ENCODE measurements at regions not wholly inside any gene's neighbourhood (a gene's known extent, or its start where the extent isn't known, plus 50 kb on each side); places are given as distances from the start of the nearest gene placed in this dataset.

DNA sequence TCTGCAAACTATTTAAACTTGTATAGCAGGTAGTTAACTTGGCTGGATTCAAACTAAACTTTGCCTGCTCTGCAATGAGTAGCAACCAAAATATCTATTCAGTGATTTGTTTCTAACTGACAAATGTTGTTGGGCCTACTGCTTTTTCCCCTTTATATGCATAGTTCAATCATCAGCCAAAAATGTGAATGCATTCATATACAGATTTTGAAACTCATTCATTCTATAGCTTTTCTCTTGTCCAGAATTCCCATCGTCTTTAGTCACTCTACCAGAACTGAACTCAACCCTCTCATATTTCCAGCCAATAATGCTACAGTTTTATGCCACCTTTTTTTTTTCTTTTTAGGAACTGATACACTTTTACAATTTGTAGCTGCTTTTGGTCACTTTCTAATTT is 599.8 kb downstream of the RPL10L start:
- H3K4me1 ChIP-seq (ENCODE audit: control insufficient read depth in 4 of 4, insufficient read depth in 4 of 4, low read length in 3 of 4) = no peaks in the 10 kb centered on the region
- no peaks in the 10 kb centered on the region for H3K27me3 ChIP-seq (ENCODE audit: control insufficient read depth in 4 of 4, insufficient read depth in 4 of 4, low read length in 3 of 4)
- TF ChIP-seq FOXA2 (IDR thresholded peaks at IDR 0.05) = no peak
- no peak for DNase-seq (ENCODE audit: low spot score)
- no peak overlapping the region for H3K27ac ChIP-seq (ENCODE audit: low read depth in 1 of 2, low read length in 2 of 2)
- 79% methylated on average over 1 of the region's 1 CpG for WGBS
- no peaks in the 10 kb centered on the region for H3K36me3 ChIP-seq (ENCODE audit: control insufficient read depth in 4 of 4, insufficient read depth in 3 of 4, low read depth in 1 of 4, low read length in 3 of 4)
- no peak overlapping the region for H3K9ac ChIP-seq (ENCODE audit: low read depth in 1 of 2, low read length in 2 of 2)
- H3K4me3 ChIP-seq (ENCODE audit: low read depth in 1 of 3, low read length in 3 of 3) = no peak overlapping the region
- no peaks in the 10 kb centered on the region for H3K9me3 ChIP-seq (ENCODE audit: control insufficient read depth in 4 of 4, low read length in 3 of 4)

DNA sequence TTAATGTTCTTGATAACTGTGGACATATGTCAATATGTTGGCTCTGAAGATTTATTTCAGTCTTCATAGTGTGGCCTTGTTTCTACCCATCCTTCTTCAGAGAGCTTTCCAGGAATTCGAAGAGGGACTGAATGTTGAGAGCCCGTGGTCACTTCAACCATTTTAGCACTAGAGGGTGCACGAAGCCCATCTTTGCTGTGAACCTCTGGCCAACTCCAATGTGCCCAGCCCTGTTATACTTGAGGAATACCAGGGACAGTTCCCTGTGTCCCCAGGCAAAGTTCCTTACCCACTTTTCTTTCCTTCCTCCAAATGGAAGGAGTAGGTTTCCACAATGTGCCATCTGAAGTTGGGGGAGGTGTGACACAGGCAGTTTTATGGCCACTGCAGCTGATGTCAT is 603.5 kb downstream of the RPL10L start:
- Histone ChIP-seq H3K36me3 (ENCODE audit: control insufficient read depth in 4 of 4, insufficient read depth in 3 of 4, low read depth in 1 of 4, low read length in 3 of 4) (no peaks in the 10 kb centered on the region), H3K4me3 (ENCODE audit: low read depth in 1 of 3, low read length in 3 of 3) (no peak overlapping the region), H3K9me3 (ENCODE audit: control insufficient read depth in 4 of 4, low read length in 3 of 4) (no peaks in the 10 kb centered on the region), H3K27me3 (ENCODE audit: control insufficient read depth in 4 of 4, insufficient read depth in 4 of 4, low read length in 3 of 4) (no peaks in the 10 kb centered on the region), H3K4me1 (ENCODE audit: control insufficient read depth in 4 of 4, insufficient read depth in 4 of 4, low read length in 3 of 4) (no peaks in the 10 kb centered on the region), H3K9ac (ENCODE audit: low read depth in 1 of 2, low read length in 2 of 2) (no peak overlapping the region), H3K27ac (ENCODE audit: low read depth in 1 of 2, low read length in 2 of 2) (no peak overlapping the region)
- DNase-seq (ENCODE audit: low spot score) = no peak
- TF ChIP-seq RAD21 (IDR thresholded peaks at IDR 0.05) (peak in 1 of 2 donors; percentile 57), YY1 (IDR thresholded peaks at IDR 0.05) (no peak)
- WGBS = 26% methylated on average over 3 of the region's 3 CpGs

DNA sequence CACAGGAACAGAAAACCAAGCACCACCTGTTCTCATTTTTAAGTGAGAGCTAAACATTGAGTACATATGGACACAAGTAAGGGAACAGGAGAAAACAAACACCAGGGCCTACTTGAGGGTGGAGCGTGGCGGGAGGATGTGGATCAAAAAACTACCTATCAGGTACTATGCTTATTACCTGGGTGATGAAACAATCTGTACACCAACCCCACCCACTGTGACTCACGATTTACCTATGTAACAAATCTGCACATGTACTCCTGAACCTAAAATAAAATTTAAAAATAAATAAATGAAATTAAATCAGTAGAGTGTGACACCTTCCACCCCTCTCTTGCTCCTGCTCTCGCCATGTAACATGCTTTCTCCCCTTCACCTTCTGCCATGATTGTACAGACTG is 615.5 kb downstream of the RPL10L start:
- H3K4me1 ChIP-seq (ENCODE audit: control insufficient read depth in 4 of 4, insufficient read depth in 4 of 4, low read length in 3 of 4) = no peaks in the 10 kb centered on the region
- H3K27ac ChIP-seq (ENCODE audit: low read depth in 1 of 2, low read length in 2 of 2) = no peak overlapping the region
- no peak for DNase-seq (ENCODE audit: low spot score)
- TF ChIP-seq GABPA (IDR thresholded peaks at IDR 0.05 in 1 of 2, conservative IDR thresholded peaks at IDR 0.05 in 1 of 2) = no peak
- TF ChIP-seq, protein P1, sequence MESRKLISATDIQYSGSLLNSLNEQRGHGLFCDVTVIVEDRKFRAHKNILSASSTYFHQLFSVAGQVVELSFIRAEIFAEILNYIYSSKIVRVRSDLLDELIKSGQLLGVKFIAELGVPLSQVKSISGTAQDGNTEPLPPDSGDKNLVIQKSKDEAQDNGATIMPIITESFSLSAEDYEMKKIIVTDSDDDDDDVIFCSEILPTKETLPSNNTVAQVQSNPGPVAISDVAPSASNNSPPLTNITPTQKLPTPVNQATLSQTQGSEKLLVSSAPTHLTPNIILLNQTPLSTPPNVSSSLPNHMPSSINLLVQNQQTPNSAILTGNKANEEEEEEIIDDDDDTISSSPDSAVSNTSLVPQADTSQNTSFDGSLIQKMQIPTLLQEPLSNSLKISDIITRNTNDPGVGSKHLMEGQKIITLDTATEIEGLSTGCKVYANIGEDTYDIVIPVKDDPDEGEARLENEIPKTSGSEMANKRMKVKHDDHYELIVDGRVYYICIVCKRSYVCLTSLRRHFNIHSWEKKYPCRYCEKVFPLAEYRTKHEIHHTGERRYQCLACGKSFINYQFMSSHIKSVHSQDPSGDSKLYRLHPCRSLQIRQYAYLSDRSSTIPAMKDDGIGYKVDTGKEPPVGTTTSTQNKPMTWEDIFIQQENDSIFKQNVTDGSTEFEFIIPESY (IDR thresholded peaks at IDR 0.05) = no peak
- no peak overlapping the region for H3K9ac ChIP-seq (ENCODE audit: low read depth in 1 of 2, low read length in 2 of 2)
- no peaks in the 10 kb centered on the region for H3K9me3 ChIP-seq (ENCODE audit: control insufficient read depth in 4 of 4, low read length in 3 of 4)
- H3K36me3 ChIP-seq (ENCODE audit: control insufficient read depth in 4 of 4, insufficient read depth in 3 of 4, low read depth in 1 of 4, low read length in 3 of 4) = no peaks in the 10 kb centered on the region
- 74% methylated on average over 4 of the region's 4 CpGs for WGBS
- no peak overlapping the region for H3K4me3 ChIP-seq (ENCODE audit: low read depth in 1 of 3, low read length in 3 of 3)
- no peaks in the 10 kb centered on the region for H3K27me3 ChIP-seq (ENCODE audit: control insufficient read depth in 4 of 4, insufficient read depth in 4 of 4, low read length in 3 of 4)

DNA sequence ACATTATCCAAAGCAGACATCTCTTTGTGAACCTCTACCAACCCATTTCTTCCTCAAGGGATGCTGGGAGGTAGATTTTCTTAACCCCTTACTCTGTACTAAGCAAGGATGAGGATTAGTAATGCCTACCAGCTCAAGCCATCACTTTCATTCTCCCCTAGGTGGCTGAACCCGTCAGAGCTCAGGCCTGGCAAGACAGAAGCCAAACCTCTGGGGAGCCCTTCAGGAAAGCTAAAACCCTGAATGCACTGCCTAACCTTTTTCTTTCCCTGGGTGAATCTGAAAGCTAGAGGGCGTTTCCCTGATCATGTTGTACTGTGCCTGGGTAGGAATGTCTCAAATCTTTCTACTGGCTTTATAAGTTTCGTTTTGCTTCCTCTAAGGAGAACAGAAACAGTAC is 617.3 kb downstream of the RPL10L start:
- WGBS = 48% methylated on average over 3 of the region's 3 CpGs
- H3K27me3 ChIP-seq (ENCODE audit: control insufficient read depth in 4 of 4, insufficient read depth in 4 of 4, low read length in 3 of 4) = no peaks in the 10 kb centered on the region
- TF ChIP-seq HNF4A (conservative IDR thresholded peaks at IDR 0.05) (no peak), RXRA (IDR thresholded peaks at IDR 0.05) (no peak), HNF4G (IDR thresholded peaks at IDR 0.05) (no peak), YY1 (IDR thresholded peaks at IDR 0.05) (no peak)
- TF ChIP-seq, protein P2, sequence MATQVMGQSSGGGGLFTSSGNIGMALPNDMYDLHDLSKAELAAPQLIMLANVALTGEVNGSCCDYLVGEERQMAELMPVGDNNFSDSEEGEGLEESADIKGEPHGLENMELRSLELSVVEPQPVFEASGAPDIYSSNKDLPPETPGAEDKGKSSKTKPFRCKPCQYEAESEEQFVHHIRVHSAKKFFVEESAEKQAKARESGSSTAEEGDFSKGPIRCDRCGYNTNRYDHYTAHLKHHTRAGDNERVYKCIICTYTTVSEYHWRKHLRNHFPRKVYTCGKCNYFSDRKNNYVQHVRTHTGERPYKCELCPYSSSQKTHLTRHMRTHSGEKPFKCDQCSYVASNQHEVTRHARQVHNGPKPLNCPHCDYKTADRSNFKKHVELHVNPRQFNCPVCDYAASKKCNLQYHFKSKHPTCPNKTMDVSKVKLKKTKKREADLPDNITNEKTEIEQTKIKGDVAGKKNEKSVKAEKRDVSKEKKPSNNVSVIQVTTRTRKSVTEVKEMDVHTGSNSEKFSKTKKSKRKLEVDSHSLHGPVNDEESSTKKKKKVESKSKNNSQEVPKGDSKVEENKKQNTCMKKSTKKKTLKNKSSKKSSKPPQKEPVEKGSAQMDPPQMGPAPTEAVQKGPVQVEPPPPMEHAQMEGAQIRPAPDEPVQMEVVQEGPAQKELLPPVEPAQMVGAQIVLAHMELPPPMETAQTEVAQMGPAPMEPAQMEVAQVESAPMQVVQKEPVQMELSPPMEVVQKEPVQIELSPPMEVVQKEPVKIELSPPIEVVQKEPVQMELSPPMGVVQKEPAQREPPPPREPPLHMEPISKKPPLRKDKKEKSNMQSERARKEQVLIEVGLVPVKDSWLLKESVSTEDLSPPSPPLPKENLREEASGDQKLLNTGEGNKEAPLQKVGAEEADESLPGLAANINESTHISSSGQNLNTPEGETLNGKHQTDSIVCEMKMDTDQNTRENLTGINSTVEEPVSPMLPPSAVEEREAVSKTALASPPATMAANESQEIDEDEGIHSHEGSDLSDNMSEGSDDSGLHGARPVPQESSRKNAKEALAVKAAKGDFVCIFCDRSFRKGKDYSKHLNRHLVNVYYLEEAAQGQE (IDR thresholded peaks at IDR 0.05) = no peak
- TF ChIP-seq, protein P3, sequence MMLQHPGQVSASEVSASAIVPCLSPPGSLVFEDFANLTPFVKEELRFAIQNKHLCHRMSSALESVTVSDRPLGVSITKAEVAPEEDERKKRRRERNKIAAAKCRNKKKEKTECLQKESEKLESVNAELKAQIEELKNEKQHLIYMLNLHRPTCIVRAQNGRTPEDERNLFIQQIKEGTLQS (IDR thresholded peaks at IDR 0.05) = no peak
- TF ChIP-seq, protein P4, sequence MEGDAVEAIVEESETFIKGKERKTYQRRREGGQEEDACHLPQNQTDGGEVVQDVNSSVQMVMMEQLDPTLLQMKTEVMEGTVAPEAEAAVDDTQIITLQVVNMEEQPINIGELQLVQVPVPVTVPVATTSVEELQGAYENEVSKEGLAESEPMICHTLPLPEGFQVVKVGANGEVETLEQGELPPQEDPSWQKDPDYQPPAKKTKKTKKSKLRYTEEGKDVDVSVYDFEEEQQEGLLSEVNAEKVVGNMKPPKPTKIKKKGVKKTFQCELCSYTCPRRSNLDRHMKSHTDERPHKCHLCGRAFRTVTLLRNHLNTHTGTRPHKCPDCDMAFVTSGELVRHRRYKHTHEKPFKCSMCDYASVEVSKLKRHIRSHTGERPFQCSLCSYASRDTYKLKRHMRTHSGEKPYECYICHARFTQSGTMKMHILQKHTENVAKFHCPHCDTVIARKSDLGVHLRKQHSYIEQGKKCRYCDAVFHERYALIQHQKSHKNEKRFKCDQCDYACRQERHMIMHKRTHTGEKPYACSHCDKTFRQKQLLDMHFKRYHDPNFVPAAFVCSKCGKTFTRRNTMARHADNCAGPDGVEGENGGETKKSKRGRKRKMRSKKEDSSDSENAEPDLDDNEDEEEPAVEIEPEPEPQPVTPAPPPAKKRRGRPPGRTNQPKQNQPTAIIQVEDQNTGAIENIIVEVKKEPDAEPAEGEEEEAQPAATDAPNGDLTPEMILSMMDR (IDR thresholded peaks at IDR 0.05; ENCODE audit: low read depth, low read length, missing input control) = no peak
- TF ChIP-seq, protein P1 (IDR thresholded peaks at IDR 0.05) = no peak

More for the DNA sequence above, 617.3 kb downstream of the RPL10L start:
- DNase-seq (ENCODE audit: low spot score) = no peak
- no peak overlapping the region for H3K9ac ChIP-seq (ENCODE audit: low read depth in 1 of 2, low read length in 2 of 2)
- no peaks in the 10 kb centered on the region for H3K36me3 ChIP-seq (ENCODE audit: control insufficient read depth in 4 of 4, insufficient read depth in 3 of 4, low read depth in 1 of 4, low read length in 3 of 4)
- H3K4me3 ChIP-seq (ENCODE audit: low read depth in 1 of 3, low read length in 3 of 3) = no peak overlapping the region
- no peak overlapping the region for H3K27ac ChIP-seq (ENCODE audit: low read depth in 1 of 2, low read length in 2 of 2)
- no peaks in the 10 kb centered on the region for H3K9me3 ChIP-seq (ENCODE audit: control insufficient read depth in 4 of 4, low read length in 3 of 4)
- no peaks in the 10 kb centered on the region for H3K4me1 ChIP-seq (ENCODE audit: control insufficient read depth in 4 of 4, insufficient read depth in 4 of 4, low read length in 3 of 4)

All from liver (tissue), 8 donors.